HUES6 (cell line): ENCODE measurements at regions not wholly inside any gene's neighbourhood (a gene's known extent, or its start where the extent isn't known, plus 50 kb on each side); places are given as distances from the start of the nearest gene placed in this dataset.

Experiments
- H3K27ac ChIP-seq: 2 replicates; pipeline ENCODE4 v1.7.0; 2013; ENCODE audit warnings: low read depth, mild to moderate bottlenecking, low read length, inconsistent platforms
- H3K27me3 ChIP-seq: 2 replicates; pipeline ENCODE4 v1.6.1; 2013; ENCODE audit warnings: low read length; ENCODE audit not compliant: control insufficient read depth, insufficient read depth
- H3K36me3 ChIP-seq: 2 replicates; pipeline ENCODE4 v1.6.1; 2013; ENCODE audit warnings: low read length; ENCODE audit not compliant: control insufficient read depth, insufficient read depth
- H3K4me1 ChIP-seq: 2 replicates; pipeline ENCODE4 v1.6.1; 2013; ENCODE audit warnings: low read length; ENCODE audit not compliant: control insufficient read depth, insufficient read depth
- H3K4me3 ChIP-seq: 2 replicates; pipeline ENCODE4 v1.5.1; 2013; ENCODE audit warnings: low read depth, low read length
- H3K9ac ChIP-seq: one replicate; pipeline ENCODE4 v1.6.1; 2013; ENCODE audit warnings: mild to moderate bottlenecking, low read length
- H3K9me3 ChIP-seq: 2 replicates; pipeline ENCODE4 v1.6.1; 2013; ENCODE audit warnings: low read depth, low read length; ENCODE audit not compliant: control insufficient read depth, insufficient read depth

GRCh38 chr5:82384034-82384750, 106.0 kb upstream of the RPS23 start:
- H3K27me3 ChIP-seq: no peaks in the 10 kb centered on the region
- H3K9ac ChIP-seq: no peak overlapping the region
- peaks cover 24% of the 10 kb centered on the region; the same call in 1 of the 2 replicates for H3K4me1 ChIP-seq
- H3K36me3 ChIP-seq: no peaks in the 10 kb centered on the region
- no peak overlapping the region for H3K27ac ChIP-seq
- H3K9me3 ChIP-seq: peaks cover 7% of the 10 kb centered on the region
- no peak overlapping the region for H3K4me3 ChIP-seq

GRCh38 chr5:82381591-82381990, 103.4 kb upstream of the RPS23 start:
- no peak overlapping the region for H3K27ac ChIP-seq
- no peaks in the 10 kb centered on the region for H3K36me3 ChIP-seq
- H3K9ac ChIP-seq: no peak overlapping the region
- H3K4me3 ChIP-seq: no peak overlapping the region
- peaks cover 12% of the 10 kb centered on the region for H3K9me3 ChIP-seq
- H3K27me3 ChIP-seq: no peaks in the 10 kb centered on the region
- peaks cover 4% of the 10 kb centered on the region; the same call in 1 of the 2 replicates for H3K4me1 ChIP-seq

GRCh38 chr5:82376307-82376706, 98.2 kb upstream of the RPS23 start:
- Histone ChIP-seq H3K9ac (no peak overlapping the region), H3K27ac (no peak overlapping the region), H3K36me3 (no peaks in the 10 kb centered on the region), H3K4me1 (no peaks in the 10 kb centered on the region), H3K9me3 (peaks cover 12% of the 10 kb centered on the region), H3K27me3 (no peaks in the 10 kb centered on the region), H3K4me3 (no peak overlapping the region)

- no peak overlapping the region for H3K4me3 ChIP-seq
- no peak overlapping the region for H3K27ac ChIP-seq
- H3K36me3 ChIP-seq: no peaks in the 10 kb centered on the region
- H3K9me3 ChIP-seq: peaks cover 12% of the 10 kb centered on the region
- H3K4me1 ChIP-seq: no peaks in the 10 kb centered on the region
- no peaks in the 10 kb centered on the region for H3K27me3 ChIP-seq
- H3K9ac ChIP-seq: no peak overlapping the region
Measured at GRCh38 chr5:82375488-82376244, 97.5 kb upstream of the RPS23 start.

GRCh38 chr5:82374637-82375036, 96.5 kb upstream of the RPS23 start:
- no peaks in the 10 kb centered on the region for H3K4me1 ChIP-seq
- no peak overlapping the region for H3K4me3 ChIP-seq
- H3K27me3 ChIP-seq: no peaks in the 10 kb centered on the region
- no peaks in the 10 kb centered on the region for H3K36me3 ChIP-seq
- H3K9me3 ChIP-seq: peaks cover 9% of the 10 kb centered on the region
- no peak overlapping the region for H3K27ac ChIP-seq
- H3K9ac ChIP-seq: no peak overlapping the region

GRCh38 chr5:82367930-82368329, 89.8 kb upstream of the RPS23 start:
- Histone ChIP-seq H3K9ac (no peak overlapping the region), H3K4me3 (no peak overlapping the region), H3K36me3 (no peaks in the 10 kb centered on the region), H3K4me1 (0 out of 2 replicates have a peak, but pooled peaks cover 3% of the 10 kb centered on the region), H3K27ac (no peak overlapping the region), H3K27me3 (no peaks in the 10 kb centered on the region), H3K9me3 (no peaks in the 10 kb centered on the region)

GRCh38 chr5:82365744-82366228, 87.6 kb upstream of the RPS23 start:
- Histone ChIP-seq H3K4me1 (0 out of 2 replicates have a peak, but pooled peaks cover 3% of the 10 kb centered on the region), H3K36me3 (no peaks in the 10 kb centered on the region), H3K27me3 (no peaks in the 10 kb centered on the region), H3K9ac (no peak overlapping the region), H3K27ac (no peak overlapping the region), H3K9me3 (no peaks in the 10 kb centered on the region), H3K4me3 (no peak overlapping the region)

- Histone ChIP-seq H3K9me3 (no peaks in the 10 kb centered on the region), H3K4me3 (no peak overlapping the region), H3K9ac (no peak overlapping the region), H3K4me1 (0 out of 2 replicates have a peak, but pooled peaks cover 3% of the 10 kb centered on the region), H3K36me3 (no peaks in the 10 kb centered on the region), H3K27ac (no peak overlapping the region), H3K27me3 (no peaks in the 10 kb centered on the region)
Measured at GRCh38 chr5:82365026-82365425, 86.9 kb upstream of the RPS23 start.

- Histone ChIP-seq H3K9me3 (no peaks in the 10 kb centered on the region), H3K9ac (no peak overlapping the region), H3K4me1 (0 out of 2 replicates have a peak, but pooled peaks cover 3% of the 10 kb centered on the region), H3K27me3 (no peaks in the 10 kb centered on the region), H3K36me3 (no peaks in the 10 kb centered on the region), H3K27ac (no peak overlapping the region), H3K4me3 (no peak overlapping the region)
Measured at GRCh38 chr5:82364497-82364896, 86.3 kb upstream of the RPS23 start.

- Histone ChIP-seq H3K4me3 (no peak overlapping the region), H3K9me3 (no peaks in the 10 kb centered on the region), H3K27me3 (no peaks in the 10 kb centered on the region), H3K36me3 (no peaks in the 10 kb centered on the region), H3K9ac (no peak overlapping the region), H3K4me1 (0 out of 2 replicates have a peak, but pooled peaks cover 3% of the 10 kb centered on the region), H3K27ac (no peak overlapping the region)
Measured at GRCh38 chr5:82363524-82363923, 85.4 kb upstream of the RPS23 start.

GRCh38 chr5:82362636-82363035, 84.5 kb upstream of the RPS23 start:
- no peaks in the 10 kb centered on the region for H3K9me3 ChIP-seq
- no peak overlapping the region for H3K4me3 ChIP-seq
- no peaks in the 10 kb centered on the region for H3K27me3 ChIP-seq
- H3K27ac ChIP-seq: no peak overlapping the region
- peaks cover 4% of the 10 kb centered on the region; the same call in 1 of the 2 replicates for H3K4me1 ChIP-seq
- no peak overlapping the region for H3K9ac ChIP-seq
- H3K36me3 ChIP-seq: no peaks in the 10 kb centered on the region
